ENCODE measurements at regions not wholly inside any gene's neighbourhood (a gene's known extent, or its start where the extent isn't known, plus 50 kb on each side); places are given as distances from the start of the nearest gene placed in this dataset.

DNA sequence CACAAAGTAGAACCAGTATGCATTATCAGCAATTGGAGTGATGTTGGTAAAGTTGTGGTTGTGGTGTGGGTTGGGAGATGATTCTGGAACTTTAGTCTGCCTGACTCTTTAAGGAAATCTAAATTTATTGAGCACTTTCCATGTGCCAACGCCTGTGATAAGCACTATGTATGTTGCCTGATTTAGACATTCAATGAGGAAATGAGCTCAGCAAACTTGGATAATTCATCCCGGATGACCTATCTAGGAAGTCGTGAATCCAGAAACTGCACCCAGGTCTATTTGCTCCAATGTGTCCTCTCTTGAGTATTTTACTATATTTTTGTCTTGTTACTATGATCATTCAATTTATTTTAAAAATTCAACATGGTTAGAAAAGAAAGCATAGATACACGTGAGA lies 400.8 kb upstream of the MMADHC start:
- TF ChIP-seq, protein P1, sequence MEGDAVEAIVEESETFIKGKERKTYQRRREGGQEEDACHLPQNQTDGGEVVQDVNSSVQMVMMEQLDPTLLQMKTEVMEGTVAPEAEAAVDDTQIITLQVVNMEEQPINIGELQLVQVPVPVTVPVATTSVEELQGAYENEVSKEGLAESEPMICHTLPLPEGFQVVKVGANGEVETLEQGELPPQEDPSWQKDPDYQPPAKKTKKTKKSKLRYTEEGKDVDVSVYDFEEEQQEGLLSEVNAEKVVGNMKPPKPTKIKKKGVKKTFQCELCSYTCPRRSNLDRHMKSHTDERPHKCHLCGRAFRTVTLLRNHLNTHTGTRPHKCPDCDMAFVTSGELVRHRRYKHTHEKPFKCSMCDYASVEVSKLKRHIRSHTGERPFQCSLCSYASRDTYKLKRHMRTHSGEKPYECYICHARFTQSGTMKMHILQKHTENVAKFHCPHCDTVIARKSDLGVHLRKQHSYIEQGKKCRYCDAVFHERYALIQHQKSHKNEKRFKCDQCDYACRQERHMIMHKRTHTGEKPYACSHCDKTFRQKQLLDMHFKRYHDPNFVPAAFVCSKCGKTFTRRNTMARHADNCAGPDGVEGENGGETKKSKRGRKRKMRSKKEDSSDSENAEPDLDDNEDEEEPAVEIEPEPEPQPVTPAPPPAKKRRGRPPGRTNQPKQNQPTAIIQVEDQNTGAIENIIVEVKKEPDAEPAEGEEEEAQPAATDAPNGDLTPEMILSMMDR (optimal IDR thresholded peaks at IDR 0.05 in 1 of 3, IDR thresholded peaks at IDR 0.05 in 1 of 3, conservative IDR thresholded peaks at IDR 0.05 in 1 of 3; ENCODE audit: extremely low read depth in 1 of 3, insufficient read depth in 2 of 3, low read length in 3 of 3), result no peak
- no peak for TF ChIP-seq EZH2 (IDR thresholded peaks at IDR 0.05; ENCODE audit: low read length)

All from keratinocyte (primary cell).